Neural cell (in vitro differentiated cells): ENCODE measurements at regions not wholly inside any gene's neighbourhood (a gene's known extent, or its start where the extent isn't known, plus 50 kb on each side); places are given as distances from the start of the nearest gene placed in this dataset.
A peak's percentile ranks its signal among the peaks of the same experiment; 100 is the strongest.

Experiments
- EP300 ChIP-seq: fragments of 450-650 bp; conservative IDR thresholded peaks from 2 replicates; pipeline ENCODE4 v1.6.1; 2014; ENCODE audit warnings: antibody characterized with exemption, mild to moderate bottlenecking, moderate library complexity; ENCODE audit not compliant: poor library complexity, severe bottlenecking
- EZH2 ChIP-seq: fragments of 200-600, 300-800 bp; shearing (Covaris generic), sonication (generic); IDR thresholded peaks from 2 replicates; pipeline ENCODE4 v1.6.1; 2014; ENCODE audit warnings: antibody characterized with exemption, low read length, borderline replicate concordance, mild to moderate bottlenecking; ENCODE audit not compliant: insufficient read depth, poor library complexity, severe bottlenecking
- MXI1 ChIP-seq: fragments of 450-650 bp; conservative IDR thresholded peaks from 2 replicates; pipeline ENCODE4 v1.6.1; 2014; ENCODE audit warnings: antibody characterized with exemption, mild to moderate bottlenecking; ENCODE audit not compliant: poor library complexity, severe bottlenecking
- POLR2AphosphoS5 ChIP-seq: IDR thresholded peaks from 2 replicates; pipeline ENCODE4 v1.6.1; 2012
- TF ChIP-seq, protein P1 (sequence below): fragments of 450-650 bp; IDR thresholded peaks from 2 replicates; pipeline ENCODE4 v1.5.1; 2014; ENCODE audit warnings: antibody characterized with exemption, mild to moderate bottlenecking, moderate library complexity; ENCODE audit not compliant: poor library complexity, severe bottlenecking

- TF ChIP-seq POLR2AphosphoS5, result no peak
- TF ChIP-seq, protein P1, sequence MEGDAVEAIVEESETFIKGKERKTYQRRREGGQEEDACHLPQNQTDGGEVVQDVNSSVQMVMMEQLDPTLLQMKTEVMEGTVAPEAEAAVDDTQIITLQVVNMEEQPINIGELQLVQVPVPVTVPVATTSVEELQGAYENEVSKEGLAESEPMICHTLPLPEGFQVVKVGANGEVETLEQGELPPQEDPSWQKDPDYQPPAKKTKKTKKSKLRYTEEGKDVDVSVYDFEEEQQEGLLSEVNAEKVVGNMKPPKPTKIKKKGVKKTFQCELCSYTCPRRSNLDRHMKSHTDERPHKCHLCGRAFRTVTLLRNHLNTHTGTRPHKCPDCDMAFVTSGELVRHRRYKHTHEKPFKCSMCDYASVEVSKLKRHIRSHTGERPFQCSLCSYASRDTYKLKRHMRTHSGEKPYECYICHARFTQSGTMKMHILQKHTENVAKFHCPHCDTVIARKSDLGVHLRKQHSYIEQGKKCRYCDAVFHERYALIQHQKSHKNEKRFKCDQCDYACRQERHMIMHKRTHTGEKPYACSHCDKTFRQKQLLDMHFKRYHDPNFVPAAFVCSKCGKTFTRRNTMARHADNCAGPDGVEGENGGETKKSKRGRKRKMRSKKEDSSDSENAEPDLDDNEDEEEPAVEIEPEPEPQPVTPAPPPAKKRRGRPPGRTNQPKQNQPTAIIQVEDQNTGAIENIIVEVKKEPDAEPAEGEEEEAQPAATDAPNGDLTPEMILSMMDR, result no peak
- TF ChIP-seq EZH2, result no peak
- peak; percentile 14 for TF ChIP-seq EP300
- no peak for TF ChIP-seq MXI1
Measured at GRCh38 chr11:25583596-25583995, 748.3 kb upstream of the ANO3 start.
